GM19193 (cell line): ENCODE measurements at regions not wholly inside any gene's neighbourhood (a gene's known extent, or its start where the extent isn't known, plus 50 kb on each side); places are given as distances from the start of the nearest gene placed in this dataset.

Experiments
- POLR2A ChIP-seq: IDR thresholded peaks from 4 replicates; pipeline ENCODE4 v1.6.1; 2011; ENCODE audit not compliant: insufficient read depth, insufficient read length; ENCODE audit errors: extremely low read depth

- TF ChIP-seq POLR2A = no peak
Measured at GRCh38 chr3:72470904-72471417, 377.3 kb downstream of the SHQ1 start.

- no peak for TF ChIP-seq POLR2A
Measured at GRCh38 chr3:72465853-72466252, 382.4 kb downstream of the SHQ1 start.

GRCh38 chr3:72463083-72463482 lies 385.2 kb downstream of the SHQ1 start:
- no peak for TF ChIP-seq POLR2A

GRCh38 chr3:72462595-72463011 lies 385.6 kb downstream of the SHQ1 start:
- TF ChIP-seq POLR2A = no peak

- no peak for TF ChIP-seq POLR2A
Measured at GRCh38 chr3:72461787-72462186, 386.5 kb downstream of the SHQ1 start.

- no peak for TF ChIP-seq POLR2A
Measured at GRCh38 chr3:72460205-72461174, 387.8 kb downstream of the SHQ1 start.

- no peak for TF ChIP-seq POLR2A
Measured at GRCh38 chr3:72459588-72459987, 388.7 kb downstream of the SHQ1 start.

- no peak for TF ChIP-seq POLR2A
Measured at GRCh38 chr3:72458375-72458774, 389.9 kb downstream of the SHQ1 start.

GRCh38 chr3:72454441-72454840 lies 393.8 kb downstream of the SHQ1 start:
- TF ChIP-seq POLR2A = no peak

- TF ChIP-seq POLR2A = no peak
Measured at GRCh38 chr3:72453706-72454105, 394.5 kb downstream of the SHQ1 start.

GRCh38 chr3:72452745-72453144 lies 395.5 kb downstream of the SHQ1 start:
- no peak for TF ChIP-seq POLR2A

GRCh38 chr3:72451841-72452240 lies 396.4 kb downstream of the SHQ1 start:
- TF ChIP-seq POLR2A = no peak

GRCh38 chr3:72449551-72449950 lies 398.7 kb downstream of the SHQ1 start:
- TF ChIP-seq POLR2A = no peak

- TF ChIP-seq POLR2A = no peak
Measured at GRCh38 chr3:72448858-72449257, 399.4 kb downstream of the SHQ1 start.

GRCh38 chr3:72448375-72448823 lies 399.8 kb downstream of the SHQ1 start:
- TF ChIP-seq POLR2A = no peak
